Jurkat, Clone E6-1 (cell line): ENCODE measurements at regions not wholly inside any gene's neighbourhood (a gene's known extent, or its start where the extent isn't known, plus 50 kb on each side); places are given as distances from the start of the nearest gene placed in this dataset.
"Not testable (repeated sequence)": the region's sequence is repeated elsewhere in the genome, so short reads cannot be mapped to it uniquely, and the experiment has no call there.

Source experiments
- DNase-seq: peaks from one replicate; pipeline ENCODE4 v3.0.0-alpha.2; 2011; ENCODE audit warnings: low read depth, low spot score
- H3K4me3 ChIP-seq: 2 replicates; pipeline ENCODE4 v1.5.1; 2011; ENCODE audit warnings: mild to moderate bottlenecking, low read length, control low read depth, moderate library complexity

- no peak overlapping the region for H3K4me3 ChIP-seq
- no peak for DNase-seq
Measured at GRCh38 chr12:63005382-63005781, 70.4 kb upstream of the PPM1H start.

GRCh38 chr12:63003223-63003819, 68.4 kb upstream of the PPM1H start:
- H3K4me3 ChIP-seq = no peak overlapping the region
- DNase-seq = no peak

- DNase-seq = not testable (repeated sequence)
Measured at GRCh38 chr12:63002059-63002458, 67.1 kb upstream of the PPM1H start.

GRCh38 chr12:62998454-62998853, 63.5 kb upstream of the PPM1H start:
- no peak for DNase-seq
- no peak overlapping the region for H3K4me3 ChIP-seq

More at GRCh38 chr12:63002059-63002458, 67.1 kb upstream of the PPM1H start:
- H3K4me3 ChIP-seq = not testable (repeated sequence)

- DNase-seq = no peak
- no peak overlapping the region for H3K4me3 ChIP-seq
Measured at GRCh38 chr12:62995097-62995496, 60.1 kb upstream of the PPM1H start.

GRCh38 chr12:62986844-62987243, 51.9 kb upstream of the PPM1H start:
- no peak for DNase-seq
- H3K4me3 ChIP-seq = no peak overlapping the region
